Neuronal stem cell (in vitro differentiated cells): ENCODE measurements at regions not wholly inside any gene's neighbourhood (a gene's known extent, or its start where the extent isn't known, plus 50 kb on each side); places are given as distances from the start of the nearest gene placed in this dataset.
"Not testable (repeated sequence)": the region's sequence is repeated elsewhere in the genome, so short reads cannot be mapped to it uniquely, and the experiment has no call there.

Source experiments
- DNase-seq: peaks from one replicate; pipeline ENCODE4 v3.0.0-alpha.2; 2013; ENCODE audit warnings: low spot score
- H2AFZ ChIP-seq: one replicate; pipeline ENCODE4 v1.6.1; 2013; ENCODE audit warnings: mild to moderate bottlenecking, low read length, inconsistent platforms
- H2AK5ac ChIP-seq: 2 replicates; pipeline ENCODE4 v1.6.1; 2013; ENCODE audit warnings: low read depth, mild to moderate bottlenecking, inconsistent platforms, low read length, moderate library complexity, mixed read lengths
- H2BK120ac ChIP-seq: 2 replicates; pipeline ENCODE4 v1.6.1; 2013; ENCODE audit warnings: low read depth, mild to moderate bottlenecking, inconsistent platforms, low read length, moderate library complexity, mixed read lengths
- H2BK12ac ChIP-seq: one replicate; pipeline ENCODE4 v1.6.1; 2013; ENCODE audit warnings: low read length, inconsistent platforms
- H2BK15ac ChIP-seq: 2 replicates; pipeline ENCODE4 v1.6.1; 2013; ENCODE audit warnings: mild to moderate bottlenecking, low read length, inconsistent platforms, mixed read lengths
- H2BK5ac ChIP-seq: one replicate; pipeline ENCODE4 v1.6.1; 2013; ENCODE audit warnings: inconsistent platforms, mild to moderate bottlenecking, low read length, moderate library complexity
- H3K14ac ChIP-seq: one replicate; pipeline ENCODE4 v1.6.1; 2013; ENCODE audit warnings: low read length, inconsistent platforms
- H3K18ac ChIP-seq: 2 replicates; pipeline ENCODE4 v1.6.1; 2013; ENCODE audit warnings: low read length, inconsistent platforms
- H3K23ac ChIP-seq: 2 replicates; pipeline ENCODE4 v1.6.1; 2013; ENCODE audit warnings: low read depth, mild to moderate bottlenecking, mixed read lengths, low read length, inconsistent platforms; ENCODE audit not compliant: poor library complexity
- H3K27ac ChIP-seq: replicated peaks from 3 replicates; pipeline ENCODE4 v1.5.1; 2013; ENCODE audit warnings: low read length, inconsistent platforms
- H3K27me3 ChIP-seq, 3 experiments: 2 replicates each; pipeline ENCODE4 v1.6.1; 2013; ENCODE audit warnings: low read length in 3 of 3, mild to moderate bottlenecking in 2 of 3, inconsistent platforms in 1 of 3, low read depth in 1 of 3, mixed read lengths in 1 of 3, moderate library complexity in 1 of 3; ENCODE audit not compliant: control insufficient read depth in 3 of 3, insufficient read depth in 3 of 3
- H3K36me3 ChIP-seq, 2 donors: replicated peaks in 1 of 2; 2 replicates each; pipeline ENCODE4 v1.6.1; 2013; ENCODE audit warnings: low read length in 2 of 2; ENCODE audit not compliant: control insufficient read depth in 2 of 2, insufficient read depth in 2 of 2
- H3K4ac ChIP-seq: 2 replicates; pipeline ENCODE4 v1.6.1; 2013; ENCODE audit warnings: inconsistent platforms, mild to moderate bottlenecking, low read length, moderate library complexity
- H3K4me1 ChIP-seq, 2 donors: 1 replicate in 1 of 2; 2 replicates in 1 of 2; pipeline ENCODE4 v1.6.1; 2013; ENCODE audit warnings: low read length in 2 of 2, low read depth in 1 of 2; ENCODE audit not compliant: control insufficient read depth in 2 of 2, insufficient read depth in 1 of 2
- H3K4me2 ChIP-seq: one replicate; pipeline ENCODE4 v1.6.1; 2013; ENCODE audit warnings: mild to moderate bottlenecking, low read length, inconsistent platforms; ENCODE audit not compliant: insufficient read depth, poor library complexity, severe bottlenecking
- H3K4me3 ChIP-seq, 2 donors: 2 replicates each; pipeline ENCODE4 v1.5.1; 2013; ENCODE audit warnings: low read length in 2 of 2, mild to moderate bottlenecking in 2 of 2, inconsistent platforms in 1 of 2, moderate library complexity in 1 of 2
- H3K79me1 ChIP-seq: one replicate; pipeline ENCODE4 v1.6.1; 2013; ENCODE audit warnings: low read depth, mild to moderate bottlenecking, inconsistent platforms, low read length, moderate library complexity
- H3K9ac ChIP-seq: one replicate; pipeline ENCODE4 v1.6.1; 2013; ENCODE audit warnings: mild to moderate bottlenecking, low read depth, low read length, inconsistent platforms; ENCODE audit not compliant: poor library complexity
- H3K9me3 ChIP-seq, 2 donors: replicated peaks in 1 of 2; 2 replicates each; pipeline versions ENCODE3 to v1.6.1; 2013; ENCODE audit warnings: low read length in 2 of 2, mild to moderate bottlenecking in 2 of 2, inconsistent platforms in 1 of 2, low read depth in 1 of 2, mixed read lengths in 1 of 2, moderate library complexity in 1 of 2; ENCODE audit not compliant: control insufficient read depth in 2 of 2, insufficient read depth in 1 of 2
- H4K8ac ChIP-seq: one replicate; pipeline ENCODE4 v1.6.1; 2013; ENCODE audit warnings: low read depth, mild to moderate bottlenecking, inconsistent platforms, low read length, moderate library complexity
- H4K91ac ChIP-seq: one replicate; pipeline ENCODE4 v1.6.1; 2013; ENCODE audit warnings: low read length, low read depth, mild to moderate bottlenecking, inconsistent platforms; ENCODE audit not compliant: poor library complexity
- WGBS, 2 donors: extraction: QIAGEN DNeasy Blood & Tissue Kit; methylation state at CpG; one replicate each; pipeline ENCODE4 v1.1.7; 2013; ENCODE audit warnings: missing lambda C conversion rate in 2 of 2, mixed read lengths in 1 of 2; ENCODE audit not compliant: insufficient read length in 2 of 2, insufficient replicate concordance in 1 of 2; ENCODE audit errors: extremely low coverage in 2 of 2; 5-methylcytosine and 5-hydroxymethylcytosine counted together

DNA sequence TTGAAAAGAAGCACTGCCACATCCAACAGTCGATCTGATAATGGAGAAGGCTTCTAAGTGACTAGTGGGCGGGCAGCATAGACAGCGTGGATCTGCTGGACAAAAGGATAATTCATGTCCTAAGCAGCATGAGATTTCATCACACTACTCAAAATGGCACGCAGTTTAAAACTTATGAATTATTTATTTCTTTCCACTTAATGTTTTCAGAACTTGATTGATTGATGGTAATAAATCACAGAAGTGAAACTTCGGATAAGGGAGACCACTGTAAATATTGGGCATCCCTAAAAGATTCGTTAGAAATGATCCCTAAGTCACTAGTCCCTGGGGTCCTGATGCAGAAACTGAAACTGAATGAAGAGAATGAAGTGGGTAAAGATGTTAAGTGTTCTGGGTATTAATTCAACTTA is 93.0 kb upstream of the ANK2 start:
- Histone ChIP-seq H2AK5ac (no peak overlapping the region), H4K91ac (no peak overlapping the region), H3K18ac (no peak overlapping the region), H3K9ac (no peak overlapping the region), H3K36me3 (no peaks in the 10 kb centered on the region), H2BK15ac (no peak overlapping the region), H3K79me1 (no peaks in the 10 kb centered on the region), H2BK12ac (no peak overlapping the region), H3K27ac (no peak overlapping the region), H3K9me3 (no peaks in the 10 kb centered on the region), H3K4me3 (no peak overlapping the region), H3K4me1 (peaks cover 0 to 2% of the 10 kb centered on the region in 2 donors), H3K4me2 (no peak overlapping the region), H3K27me3 (no peaks in the 10 kb centered on the region), H3K4ac (no peak overlapping the region), H3K14ac (no peak overlapping the region), H4K8ac (no peak overlapping the region), H3K23ac (no peak overlapping the region), H2BK5ac (no peak overlapping the region), H2AFZ (no peak overlapping the region), H2BK120ac (no peak overlapping the region)
- no CpG with 5 or more reads among the region's 6 CpGs for WGBS, 2 donors
- DNase-seq = no peak

DNA sequence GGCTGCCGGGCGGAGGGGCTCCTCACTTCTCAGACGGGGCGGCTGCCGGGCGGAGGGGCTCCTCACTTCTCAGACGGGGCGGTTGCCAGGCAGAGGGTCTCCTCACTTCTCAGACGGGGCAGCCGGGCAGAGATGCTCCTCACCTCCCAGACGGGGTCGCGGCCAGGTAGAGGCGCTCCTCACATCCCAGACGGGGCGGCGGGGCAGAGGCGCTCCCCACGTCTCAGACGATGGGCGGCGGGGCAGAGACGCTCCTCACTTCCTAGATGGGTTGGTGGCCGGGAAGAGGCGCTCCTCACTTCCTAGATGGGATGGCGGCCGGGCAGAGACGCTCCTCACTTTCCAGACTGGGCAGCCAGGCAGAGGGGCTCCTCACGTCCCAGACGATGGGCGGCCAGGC is 91.7 kb upstream of the ANK2 start:
- not testable (repeated sequence) for H2BK12ac ChIP-seq, H3K4me1 ChIP-seq, H3K9ac ChIP-seq, H3K27ac ChIP-seq, H3K4ac ChIP-seq, H2BK15ac ChIP-seq, H4K91ac ChIP-seq, H3K27me3 ChIP-seq, H3K36me3 ChIP-seq, H2AK5ac ChIP-seq, H3K23ac ChIP-seq, H3K18ac ChIP-seq, H4K8ac ChIP-seq, H3K4me2 ChIP-seq, H2AFZ ChIP-seq, H2BK120ac ChIP-seq, DNase-seq, H3K4me3 ChIP-seq, H3K9me3 ChIP-seq, H2BK5ac ChIP-seq, H3K79me1 ChIP-seq, H3K14ac ChIP-seq
- no CpG with 5 or more reads among the region's 31 CpGs for WGBS, 2 donors

DNA sequence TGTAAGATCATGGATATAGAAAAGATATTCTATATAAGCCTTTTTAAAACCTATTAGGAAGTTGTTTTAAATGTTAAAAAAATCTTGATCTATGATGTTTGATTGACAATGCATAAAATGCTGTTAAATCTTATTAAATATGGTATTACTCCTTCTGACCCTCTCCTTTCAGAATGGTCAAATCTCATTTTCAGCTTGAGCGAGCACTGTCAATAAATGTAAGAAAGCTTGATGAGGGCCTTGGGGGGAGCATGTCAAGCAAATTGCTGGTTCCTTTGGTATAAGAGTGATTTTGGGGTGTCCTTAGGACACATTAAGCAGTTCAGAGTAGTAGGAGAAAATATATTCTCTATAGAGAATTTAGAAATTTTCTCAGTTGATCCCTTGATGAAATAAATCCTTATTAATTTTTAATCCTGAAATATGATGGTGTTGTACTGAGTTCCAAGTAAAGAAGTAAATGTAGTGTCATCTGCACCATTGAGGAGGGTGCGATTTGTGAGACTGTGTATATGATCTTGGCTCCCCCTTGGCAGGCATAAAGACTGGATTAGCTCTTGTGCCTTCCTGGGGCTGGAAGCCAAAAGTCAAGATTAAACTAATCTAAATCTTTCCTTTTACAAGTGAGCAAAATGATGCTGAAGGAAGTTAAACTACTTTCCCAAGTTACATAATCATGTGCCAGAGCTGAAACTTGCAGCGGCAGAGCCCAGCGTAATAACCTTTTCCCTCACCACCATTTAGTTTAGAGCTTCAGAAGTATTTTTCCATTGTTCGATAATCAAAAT is 82.6 kb upstream of the ANK2 start:
- Histone ChIP-seq H3K27me3 (no peaks in the 10 kb centered on the region), H3K4me3 (no peak overlapping the region), H3K14ac (no peak overlapping the region), H3K23ac (no peak overlapping the region), H3K36me3 (no peaks in the 10 kb centered on the region), H3K27ac (peak overlapping the region; percentile 30), H3K9ac (no peak overlapping the region), H4K91ac (no peak overlapping the region), H3K9me3 (no peaks in the 10 kb centered on the region), H2AK5ac (no peak overlapping the region), H3K79me1 (no peaks in the 10 kb centered on the region), H3K18ac (no peak overlapping the region), H2BK12ac (no peak overlapping the region), H4K8ac (no peak overlapping the region), H3K4me2 (no peak overlapping the region), H2BK5ac (no peak overlapping the region), H3K4me1 (peaks cover 3 to 8% of the 10 kb centered on the region in 2 donors), H2BK15ac (no peak overlapping the region), H2BK120ac (no peak overlapping the region), H3K4ac (no peak overlapping the region), H2AFZ (no peak overlapping the region)
- no CpG with 5 or more reads among the region's 5 CpGs for WGBS, 2 donors
- DNase-seq = peak; percentile 51

DNA sequence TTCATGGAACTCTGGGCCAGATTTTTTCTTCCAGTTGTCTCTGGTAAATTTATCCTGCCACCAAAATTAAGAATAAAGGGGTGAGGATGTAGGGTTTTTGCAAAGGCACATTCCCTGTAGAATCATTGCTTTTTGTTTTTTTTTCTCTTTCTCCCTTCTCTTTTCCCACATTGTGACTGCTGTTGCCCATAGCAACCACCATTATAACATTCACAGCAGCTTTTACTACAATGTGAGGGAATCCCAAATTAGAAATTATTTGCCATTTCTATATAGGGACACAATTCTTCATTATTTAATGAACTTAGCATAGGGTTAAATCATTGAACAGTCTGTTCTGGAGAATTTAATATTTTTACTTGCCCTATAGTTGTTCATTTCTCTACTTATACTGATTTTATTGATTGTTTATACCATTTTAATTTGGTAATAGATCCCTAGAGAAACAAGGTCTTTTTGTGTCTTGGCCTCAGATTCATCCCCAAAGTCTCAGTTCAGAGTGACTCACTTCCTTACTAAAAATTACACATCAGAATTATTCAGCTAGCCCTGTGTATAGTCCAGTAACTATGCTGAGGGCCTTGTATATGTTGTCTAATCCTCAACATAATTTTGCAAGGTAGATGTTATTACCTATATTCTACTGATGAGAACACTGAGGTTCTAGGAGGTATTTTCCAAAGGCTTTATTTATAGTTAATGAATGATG is 80.8 kb upstream of the ANK2 start:
- Histone ChIP-seq H2BK12ac (no peak overlapping the region), H3K27me3 (no peaks in the 10 kb centered on the region), H3K9ac (no peak overlapping the region), H2BK15ac (no peak overlapping the region), H3K36me3 (no peaks in the 10 kb centered on the region), H3K79me1 (no peaks in the 10 kb centered on the region), H3K23ac (no peak overlapping the region), H4K91ac (no peak overlapping the region), H2BK120ac (no peak overlapping the region), H3K4me3 (no peak overlapping the region), H3K4ac (no peak overlapping the region), H3K14ac (no peak overlapping the region), H3K9me3 (no peaks in the 10 kb centered on the region), H3K4me1 (peaks cover 3 to 8% of the 10 kb centered on the region in 2 donors), H2AK5ac (no peak overlapping the region), H4K8ac (no peak overlapping the region), H3K18ac (no peak overlapping the region), H2AFZ (no peak overlapping the region), H3K4me2 (no peak overlapping the region), H2BK5ac (no peak overlapping the region), H3K27ac (no peak overlapping the region)
- no peak for DNase-seq
